Glomerular visceral epithelial cell (primary cell): ENCODE measurements at regions not wholly inside any gene's neighbourhood (a gene's known extent, or its start where the extent isn't known, plus 50 kb on each side); places are given as distances from the start of the nearest gene placed in this dataset.
"Not testable (repeated sequence)": the region's sequence is repeated elsewhere in the genome, so short reads cannot be mapped to it uniquely, and the experiment has no call there.

Experiments
- DNase-seq: peaks from one replicate; pipeline ENCODE4 v3.0.0-alpha.2; 2016; ENCODE audit errors: extremely low spot score

DNA sequence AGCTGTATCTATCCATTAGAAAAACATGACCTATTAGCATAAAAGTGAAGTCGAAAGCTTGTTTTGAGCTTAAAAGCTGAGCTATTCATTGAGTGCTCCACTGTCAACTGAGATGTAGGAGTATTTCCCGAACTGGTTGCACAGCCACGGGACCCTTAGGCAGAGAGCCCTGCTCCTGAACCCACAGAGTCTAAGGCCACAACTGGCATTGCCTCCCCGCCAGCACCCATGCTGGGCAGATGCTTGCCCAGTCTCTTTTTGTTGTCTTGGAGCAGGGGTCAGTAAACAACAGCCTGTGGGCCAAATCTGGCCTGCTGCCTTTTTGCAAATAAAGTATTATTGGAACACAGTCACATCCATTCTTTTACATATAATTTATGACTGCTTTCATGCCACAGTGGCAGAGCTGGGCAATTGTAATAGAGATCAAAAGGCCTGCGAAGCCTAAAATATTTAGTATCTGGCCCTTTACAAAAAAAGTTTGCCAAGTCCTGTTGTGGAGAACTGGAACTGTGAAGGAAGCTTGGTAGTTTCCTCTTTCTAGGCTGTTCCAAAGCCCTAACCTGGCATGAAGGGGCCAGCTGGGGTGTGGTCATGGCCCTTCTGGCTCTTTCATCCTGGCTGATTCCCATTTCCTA is 58.4 kb upstream of the WAPL start:
- no peak for DNase-seq

DNA sequence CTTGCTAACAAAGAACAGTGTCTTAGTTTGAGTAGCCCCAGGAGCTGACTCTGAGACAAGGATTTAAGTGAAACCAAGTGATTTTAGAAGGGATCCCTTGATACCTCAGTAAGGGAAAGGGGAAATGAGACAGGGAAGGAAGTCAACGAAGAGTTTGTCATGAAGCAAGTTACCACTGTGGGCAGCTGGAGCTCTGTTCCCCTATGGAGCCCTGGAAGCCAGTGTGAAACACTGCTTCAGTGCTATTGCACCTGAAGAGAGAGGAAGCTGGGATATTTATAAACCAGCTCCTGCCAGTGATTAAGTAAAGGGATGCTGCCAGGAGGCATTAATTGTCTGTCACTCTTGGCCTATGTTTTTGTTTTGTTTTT is 58.9 kb upstream of the WAPL start:
- no peak for DNase-seq

DNA sequence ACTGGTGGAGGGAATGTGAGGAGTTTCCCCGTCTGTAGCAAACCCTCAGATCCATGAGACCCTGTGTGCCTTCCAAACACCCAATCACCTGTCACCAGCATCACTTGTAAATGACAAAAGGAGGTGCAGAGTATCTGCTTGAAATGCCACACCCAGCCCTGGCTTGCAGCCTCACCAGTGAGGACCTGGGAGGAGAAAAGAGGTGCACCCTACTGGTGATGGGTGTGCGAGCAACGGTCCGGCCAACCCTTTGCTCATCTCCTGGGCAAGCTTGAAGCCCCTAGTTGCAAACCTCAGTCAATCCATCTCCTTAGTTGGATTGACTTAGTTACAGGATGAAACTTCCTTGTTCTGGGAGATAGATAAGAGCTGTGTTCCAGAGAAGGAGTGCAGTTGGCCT is 62.4 kb upstream of the WAPL start:
- no peak for DNase-seq

DNA sequence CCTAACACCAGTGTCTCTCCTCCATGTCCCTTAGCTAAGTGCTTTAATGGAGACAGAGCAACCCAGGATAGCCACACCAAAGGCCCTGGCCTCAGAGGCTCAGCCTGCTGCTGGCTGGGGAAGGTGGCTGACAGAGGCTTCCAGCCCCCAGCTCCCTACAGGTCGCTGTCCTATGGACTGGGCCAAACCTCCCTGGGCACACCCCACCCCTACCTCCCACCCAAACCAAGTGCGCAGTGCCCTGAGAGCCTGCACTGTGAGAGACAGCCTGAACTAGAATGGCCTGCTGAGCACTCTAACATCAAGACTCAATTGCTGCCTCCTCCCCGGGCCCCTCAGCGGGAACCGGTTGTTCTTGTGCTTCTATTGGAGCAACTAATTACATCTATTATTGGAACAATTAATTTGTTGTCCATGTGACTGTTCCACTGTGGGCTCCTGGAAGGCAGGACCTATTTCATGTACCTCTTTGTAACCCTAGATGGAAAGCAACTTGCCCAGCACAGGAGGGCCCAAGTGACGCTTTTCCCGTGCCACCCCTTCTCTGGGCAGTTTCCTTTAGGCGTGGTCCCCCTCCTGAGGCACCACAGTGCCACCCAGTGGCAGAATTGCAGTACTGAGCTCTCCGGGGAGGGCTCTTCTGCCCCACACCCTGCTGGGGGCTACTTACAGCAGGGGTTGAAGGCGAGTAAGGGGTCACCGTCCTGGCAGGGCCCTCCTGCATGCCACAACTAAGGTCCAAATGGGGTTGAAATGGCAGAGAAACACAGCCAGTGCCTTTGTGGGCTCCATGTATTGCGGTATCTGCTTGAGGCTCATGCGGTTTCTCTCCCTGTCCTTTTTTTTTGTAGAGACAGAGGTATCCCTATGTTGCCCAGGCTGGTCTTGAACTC is 63.7 kb upstream of the WAPL start:
- peak; percentile 70 for DNase-seq

DNA sequence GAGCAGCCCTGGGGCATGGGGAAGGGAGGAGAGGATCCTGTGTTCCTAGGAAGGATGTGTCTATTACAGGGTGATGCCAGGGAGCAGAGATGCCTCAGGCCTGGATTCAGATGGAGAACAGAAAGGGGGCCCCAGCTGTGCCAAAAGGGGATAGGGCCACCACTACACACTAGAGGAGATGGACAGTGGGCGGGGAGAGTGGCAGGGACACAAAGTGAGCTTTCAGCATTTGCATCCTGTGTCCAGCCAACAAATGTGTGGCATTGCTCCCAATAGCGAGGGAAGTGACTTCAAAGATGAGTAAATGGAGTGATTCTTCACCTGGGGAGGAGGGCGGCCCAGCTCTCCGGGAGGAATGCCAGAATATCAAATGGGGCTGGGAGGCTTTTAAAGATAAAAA is 64.9 kb upstream of the WAPL start:
- DNase-seq: no peak

DNA sequence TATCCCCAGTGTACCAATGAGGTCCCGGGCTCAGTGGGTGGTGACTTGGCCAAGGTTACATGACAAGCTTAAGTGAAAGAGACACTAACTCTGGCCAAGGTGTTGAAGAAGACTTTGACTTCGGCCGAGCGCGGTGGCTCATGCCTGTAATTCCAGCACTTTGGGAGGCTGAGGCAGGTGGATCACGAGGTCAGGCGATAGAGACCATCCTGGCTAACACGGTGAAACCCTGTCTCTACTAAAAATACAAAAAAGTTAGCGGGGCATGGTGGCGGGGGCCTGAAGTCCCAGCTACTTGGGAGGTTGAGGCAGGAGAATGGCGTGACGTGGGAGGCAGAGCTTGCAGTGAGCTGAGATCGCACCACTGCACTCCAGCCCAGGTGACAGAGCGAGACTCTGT is 65.6 kb upstream of the OPN4 start:
- DNase-seq: not testable (repeated sequence)

DNA sequence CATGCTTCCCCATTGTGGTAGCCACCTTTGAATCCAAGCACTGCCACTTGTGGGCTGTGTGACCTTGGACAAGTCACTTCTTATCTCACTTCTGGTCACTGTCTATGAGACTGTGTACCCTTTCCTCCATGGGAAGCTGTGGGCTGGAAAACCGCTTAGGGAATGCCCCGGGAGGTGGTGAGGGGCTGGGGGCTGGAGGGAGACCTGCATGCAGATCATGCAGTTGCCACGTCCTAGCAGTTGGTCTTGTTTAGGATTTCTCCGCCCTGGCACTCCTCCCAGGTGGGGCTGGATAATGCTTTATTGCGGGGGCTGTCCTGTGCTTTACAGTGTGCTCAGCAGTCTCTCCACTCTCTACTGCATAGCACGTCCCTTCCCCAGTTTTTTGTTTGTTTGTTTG is 62.9 kb upstream of the OPN4 start:
- DNase-seq: no peak

DNA sequence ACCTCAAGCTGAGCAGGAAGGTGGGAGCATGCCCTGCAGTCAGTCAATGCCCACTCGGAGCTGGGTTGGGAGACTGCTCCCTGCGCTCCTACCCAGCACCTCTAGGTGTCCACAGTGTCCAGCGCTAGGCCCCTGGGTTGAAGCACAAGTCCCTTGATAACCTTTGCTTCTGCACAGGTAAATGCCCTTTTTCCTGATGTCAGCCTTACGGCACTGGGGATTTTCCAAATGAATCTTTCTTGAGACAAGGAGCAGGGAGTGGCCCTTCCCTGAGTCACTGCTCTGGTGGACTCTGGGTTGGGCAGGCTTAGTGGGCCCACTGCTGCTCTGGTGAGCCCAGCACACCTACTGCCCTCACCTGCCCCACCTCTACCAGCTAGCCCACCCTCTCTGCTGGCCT is 61.9 kb upstream of the OPN4 start:
- DNase-seq: no peak

DNA sequence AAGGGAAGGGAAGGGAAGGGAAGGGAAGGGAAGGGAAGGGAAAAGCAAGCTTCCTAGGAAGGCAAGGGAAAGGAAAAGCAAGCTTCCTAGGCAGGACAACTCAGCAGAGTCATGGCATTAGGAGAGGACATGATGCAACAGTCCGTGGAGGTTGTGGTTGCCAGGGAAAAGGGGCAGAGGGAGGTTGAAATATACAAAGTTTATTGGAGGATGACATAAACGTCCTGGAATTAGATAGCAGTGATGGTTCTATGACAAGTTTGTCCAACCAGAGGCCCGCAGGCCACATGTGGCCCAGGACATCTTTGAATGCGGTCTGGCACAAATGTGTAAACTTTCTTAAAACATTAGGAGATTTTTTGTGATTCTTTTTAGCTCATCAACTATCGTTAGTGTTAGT is 59.8 kb upstream of the OPN4 start:
- DNase-seq: peak; percentile 26

DNA sequence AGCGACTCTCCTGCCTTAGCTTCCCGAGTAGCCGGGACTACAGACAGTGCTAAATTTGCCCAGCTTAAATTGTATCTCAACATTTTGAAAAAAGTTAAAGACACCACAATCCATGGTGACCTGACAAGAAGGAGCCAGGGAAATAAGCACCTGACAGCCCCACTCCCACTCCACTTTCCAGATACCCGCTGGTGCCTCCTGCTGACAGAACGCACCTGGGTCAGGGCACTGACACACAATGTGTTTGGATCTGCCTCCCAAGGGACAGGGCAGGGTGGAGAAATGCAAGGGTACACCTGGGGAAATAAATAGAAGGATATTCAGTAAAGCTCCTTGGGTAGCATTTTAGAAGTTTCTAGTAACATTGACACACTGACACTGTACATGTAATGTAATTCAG is 58.9 kb upstream of the OPN4 start:
- no peak for DNase-seq

DNA sequence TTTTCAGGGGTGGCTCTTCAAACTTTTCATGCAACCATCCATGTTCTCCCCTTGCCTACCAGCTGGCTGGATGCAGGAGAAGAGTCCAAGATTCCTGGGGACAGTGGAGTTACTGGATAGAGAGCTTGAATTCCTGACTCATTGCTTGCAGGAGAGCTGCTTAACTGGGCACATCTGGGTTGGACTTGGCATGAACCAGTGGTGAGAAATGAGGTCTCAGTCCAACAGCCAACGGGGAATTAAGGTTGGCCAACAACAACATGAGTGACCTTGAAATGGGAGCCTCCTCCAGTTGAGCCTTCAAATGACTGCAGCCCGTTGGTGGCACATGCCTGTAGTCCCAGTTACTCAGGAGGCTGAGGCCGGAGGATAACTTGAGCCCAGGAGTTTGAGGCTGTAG is 58.1 kb upstream of the OPN4 start:
- no peak for DNase-seq

DNA sequence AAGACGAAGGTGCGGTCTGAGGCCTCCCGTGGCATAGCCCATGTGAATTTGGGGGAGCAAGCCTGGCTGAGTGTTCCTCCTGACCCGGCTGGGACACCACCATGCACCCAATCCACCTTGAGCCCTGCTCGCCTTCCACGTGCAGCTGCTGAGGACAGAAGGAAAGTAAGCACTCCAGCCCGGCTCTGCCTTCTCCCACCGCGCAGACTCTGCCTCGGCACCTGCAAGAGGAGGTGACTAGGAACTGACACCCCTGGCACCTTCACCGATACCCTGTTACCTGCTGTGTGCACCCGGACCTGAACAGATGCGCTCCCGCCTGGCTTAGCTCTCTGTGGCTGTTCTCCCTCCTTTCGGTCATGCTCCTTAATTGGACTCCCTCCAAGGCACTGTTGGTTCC is 57.0 kb upstream of the OPN4 start:
- DNase-seq: no peak

DNA sequence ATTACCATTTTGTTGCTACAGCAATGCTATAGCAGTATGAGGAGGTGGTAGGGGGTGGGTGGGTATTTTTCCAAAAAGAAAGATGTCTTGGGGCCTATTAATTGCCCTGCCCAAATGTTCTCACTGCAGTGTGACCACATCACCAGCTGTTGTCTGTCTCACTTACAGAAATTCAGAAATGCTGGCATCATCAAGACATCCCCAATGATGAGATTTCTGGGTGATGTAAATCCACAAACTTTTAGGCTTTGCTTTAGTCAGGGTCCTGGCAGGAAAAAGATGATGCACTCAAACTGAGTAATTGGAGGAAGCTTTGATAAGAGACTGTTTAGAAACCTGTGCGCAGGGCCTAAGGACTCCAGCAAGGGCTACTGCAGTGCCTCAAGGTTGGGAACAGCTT is 56.2 kb upstream of the OPN4 start:
- DNase-seq: no peak

DNA sequence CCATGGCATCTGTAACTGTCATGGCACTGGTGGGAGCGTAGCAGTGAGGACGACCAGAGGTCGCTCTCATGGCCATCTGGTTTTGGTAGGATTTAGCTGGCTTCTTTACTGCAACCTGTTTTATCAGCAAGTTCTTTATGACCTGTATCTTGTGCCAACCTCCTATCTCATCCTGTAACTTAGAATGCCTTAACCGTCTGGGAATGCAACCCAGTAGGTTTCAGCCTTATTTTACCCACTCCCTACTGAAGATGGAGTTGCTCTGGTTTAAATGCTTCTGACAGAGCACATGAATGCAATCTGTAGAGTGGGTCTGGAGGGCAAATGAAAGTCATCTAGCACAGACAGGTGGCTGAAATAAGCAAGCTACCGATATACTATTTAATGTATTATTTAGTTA is 55.3 kb upstream of the OPN4 start:
- DNase-seq: no peak

DNA sequence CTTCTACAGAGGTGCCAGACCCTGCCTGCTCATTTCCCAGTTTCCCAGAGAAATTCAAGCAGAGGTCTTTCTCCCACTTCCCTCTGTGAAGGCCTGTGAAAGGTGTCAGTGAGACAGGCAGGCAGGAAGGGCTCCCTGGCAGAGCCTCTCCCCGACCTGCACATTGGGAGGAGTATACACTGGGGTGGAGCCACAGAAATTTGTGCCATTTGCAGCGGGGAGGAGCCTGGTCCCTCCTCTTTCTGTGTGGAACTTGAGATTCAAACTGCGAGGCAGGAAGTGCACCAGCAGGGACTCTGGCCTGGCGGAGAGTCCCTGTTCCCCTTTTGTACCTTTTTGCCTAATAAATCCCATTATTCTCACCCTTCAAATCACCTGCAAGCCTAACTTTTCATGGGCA is 54.6 kb upstream of the OPN4 start:
- no peak for DNase-seq

DNA sequence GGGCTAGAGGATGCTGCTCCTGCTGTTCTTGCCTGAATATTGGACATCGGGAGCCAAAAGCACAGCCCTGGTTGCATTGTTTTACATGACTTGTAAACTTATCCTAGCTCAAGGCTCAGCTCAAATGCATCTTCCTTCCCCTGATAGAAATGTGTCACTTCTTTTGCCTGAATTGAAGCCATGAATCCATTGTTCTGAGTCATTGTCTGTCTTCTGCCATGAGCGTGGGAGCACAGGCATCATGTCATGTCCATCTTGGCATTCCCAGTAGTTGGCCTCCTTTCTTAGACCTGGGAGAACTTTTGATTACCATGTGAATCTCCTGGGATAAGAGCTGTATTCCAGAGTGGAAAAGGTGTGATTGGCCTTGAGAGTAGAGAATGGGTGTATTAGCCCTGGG is 54.1 kb upstream of the OPN4 start:
- DNase-seq: no peak

DNA sequence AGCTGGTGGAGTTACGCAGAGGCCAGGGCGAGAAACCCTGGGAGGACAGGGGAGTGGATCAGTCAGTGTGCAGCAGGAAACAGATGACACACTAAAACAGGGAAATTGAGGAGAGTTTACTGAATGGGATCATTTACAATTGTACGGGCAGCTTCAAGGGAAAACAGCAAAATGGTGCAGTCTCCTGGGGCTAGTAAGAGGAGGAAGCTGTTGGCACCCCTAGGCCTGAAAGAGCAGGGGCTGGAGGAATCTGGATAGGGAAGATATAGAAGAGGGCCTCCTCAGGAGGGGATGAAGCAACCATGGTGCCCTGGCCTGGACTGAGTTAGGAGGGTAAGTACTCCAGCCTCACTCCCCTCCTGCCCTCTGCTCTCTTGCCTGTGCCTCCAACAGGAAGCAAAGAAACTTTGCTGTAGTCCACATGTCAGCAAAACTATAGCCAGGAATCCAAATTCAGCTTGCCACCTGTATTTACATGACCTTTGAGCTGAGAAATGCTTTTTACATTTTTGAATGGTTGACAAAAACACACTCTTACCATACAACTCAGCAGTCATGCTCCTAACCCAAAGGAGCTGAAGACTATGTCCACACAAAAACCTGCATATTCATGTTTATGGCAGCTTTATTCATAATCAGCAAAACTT is 52.3 kb upstream of the OPN4 start:
- no peak for DNase-seq

DNA sequence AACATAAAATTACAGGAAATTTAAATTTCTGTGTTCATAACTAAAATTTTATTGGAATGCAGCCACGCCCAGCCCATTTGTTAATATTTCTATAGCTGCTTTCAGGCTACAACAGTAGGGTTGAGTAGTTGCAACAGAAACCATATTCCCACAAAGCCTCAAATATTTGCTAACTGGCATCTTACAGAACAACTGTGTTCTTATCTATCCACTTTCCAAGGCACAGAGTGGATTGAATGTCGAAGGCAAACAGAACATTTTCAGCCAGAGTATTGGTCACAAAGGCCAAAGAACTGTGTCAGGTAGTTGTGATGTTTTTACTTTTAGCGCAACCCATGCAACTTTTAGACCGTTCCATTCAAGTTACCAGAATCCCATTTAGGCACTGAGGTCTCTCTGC is 51.1 kb upstream of the OPN4 start:
- DNase-seq: no peak
